HG02870 (cell line): ENCODE measurements at regions not wholly inside any gene's neighbourhood (a gene's known extent, or its start where the extent isn't known, plus 50 kb on each side); places are given as distances from the start of the nearest gene placed in this dataset.
"Not testable (repeated sequence)": the region's sequence is repeated elsewhere in the genome, so short reads cannot be mapped to it uniquely, and the experiment has no call there.

Source experiments
- ATAC-seq: cut with Tn5 transposase; IDR thresholded peaks from one replicate; pipeline ENCODE4 v1.9.1; 2021; ENCODE audit warnings: mild to moderate bottlenecking, moderate library complexity; ENCODE audit not compliant: unreplicated experiment

DNA sequence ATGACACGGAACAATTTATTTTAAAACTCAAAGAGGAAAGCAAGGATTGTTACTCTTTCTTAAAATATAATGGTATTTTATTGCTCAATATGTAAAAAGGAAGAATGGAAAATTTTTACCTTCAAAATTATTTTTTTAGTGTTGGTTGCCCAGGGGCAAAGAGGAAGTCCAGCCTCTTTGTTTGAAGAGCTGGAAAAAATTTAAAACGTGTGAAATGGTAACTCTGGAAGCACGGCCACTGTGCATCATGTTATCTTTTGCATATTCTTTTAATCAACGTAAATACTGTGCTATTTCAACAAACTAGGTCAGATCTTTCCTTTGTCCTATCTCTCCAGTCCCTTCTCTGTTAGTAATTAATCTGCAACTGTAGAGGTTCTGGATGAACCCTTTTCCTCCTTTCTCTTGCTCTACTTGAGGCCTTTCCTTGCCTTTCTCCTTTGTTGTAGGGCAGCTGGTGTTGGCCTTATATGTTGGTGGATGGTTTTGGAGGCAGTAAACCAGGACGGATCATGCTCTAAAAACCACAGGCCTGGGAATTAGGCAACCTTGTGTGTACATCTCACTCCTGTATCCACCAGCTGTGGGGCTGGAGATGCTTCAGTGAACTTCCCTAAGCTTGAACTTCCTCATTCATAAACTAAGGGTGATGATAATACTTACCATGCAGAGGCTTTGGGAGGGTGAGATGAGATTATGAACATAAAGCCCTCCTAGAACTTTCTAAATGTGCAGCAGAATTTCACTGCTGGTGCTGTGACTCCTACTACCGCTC, 143.3 kb downstream of the PRL start:
- ATAC-seq = no peak

DNA sequence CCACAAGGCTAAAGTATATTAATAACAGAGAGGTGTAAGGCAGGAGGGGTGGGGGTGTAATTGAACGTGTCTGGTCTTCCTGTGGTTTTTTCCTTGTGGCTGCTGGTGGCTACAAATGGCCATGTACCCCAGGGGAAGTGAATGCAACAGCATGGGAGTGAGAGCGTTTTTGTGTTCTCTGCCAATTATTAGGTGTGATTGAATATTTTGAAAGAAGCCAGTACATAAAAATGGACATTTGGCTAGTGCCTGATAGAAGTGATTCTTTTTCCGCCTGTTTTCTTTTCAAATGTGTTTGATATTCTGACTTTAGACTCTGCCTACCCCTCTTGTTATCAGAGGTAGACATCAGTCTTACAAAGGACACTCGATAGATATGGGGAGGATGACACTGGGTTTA, 141.3 kb downstream of the PRL start:
- ATAC-seq = no peak

DNA sequence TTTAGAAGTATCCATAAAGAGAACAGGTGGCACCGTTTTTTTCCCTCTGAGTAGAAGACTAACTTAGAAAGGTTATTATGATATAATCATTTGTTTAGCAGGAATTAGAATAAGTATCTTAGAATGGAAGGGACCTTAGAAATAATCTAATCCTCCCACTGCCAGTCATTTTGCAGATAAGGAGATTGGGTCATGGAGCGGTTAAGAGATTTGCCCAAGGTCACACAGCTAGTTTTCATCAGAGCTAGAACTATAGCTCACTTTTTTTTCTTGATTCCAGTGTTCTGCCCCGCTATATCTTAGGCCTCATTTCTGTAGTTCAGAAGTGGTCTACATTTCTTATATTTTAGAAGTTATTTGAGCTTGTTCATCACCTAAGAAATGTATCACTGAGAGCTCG, 139.6 kb downstream of the PRL start:
- ATAC-seq = no peak

DNA sequence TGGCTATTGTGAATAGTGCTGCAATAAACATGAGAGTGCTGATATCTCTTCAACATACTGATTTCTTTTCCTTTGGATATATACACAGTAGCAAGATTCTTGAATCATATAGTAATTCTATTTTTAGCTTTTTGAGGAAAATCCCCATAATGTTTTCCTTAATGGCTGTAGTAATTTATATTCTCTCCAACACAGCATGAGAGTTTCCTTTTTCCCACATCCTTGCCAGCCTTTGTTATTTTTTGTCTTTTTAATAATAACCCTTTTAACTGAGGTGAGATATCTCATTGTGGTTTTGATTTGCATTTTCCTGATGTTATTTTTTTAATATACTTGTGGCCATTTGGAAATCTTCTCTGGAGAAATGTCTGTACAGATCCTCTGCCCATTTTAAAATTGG, 132.6 kb downstream of the PRL start:
- ATAC-seq = no peak

GRCh38 chr6:22171006-22171405, 125.8 kb downstream of the PRL start:
- not testable (repeated sequence) for ATAC-seq

DNA sequence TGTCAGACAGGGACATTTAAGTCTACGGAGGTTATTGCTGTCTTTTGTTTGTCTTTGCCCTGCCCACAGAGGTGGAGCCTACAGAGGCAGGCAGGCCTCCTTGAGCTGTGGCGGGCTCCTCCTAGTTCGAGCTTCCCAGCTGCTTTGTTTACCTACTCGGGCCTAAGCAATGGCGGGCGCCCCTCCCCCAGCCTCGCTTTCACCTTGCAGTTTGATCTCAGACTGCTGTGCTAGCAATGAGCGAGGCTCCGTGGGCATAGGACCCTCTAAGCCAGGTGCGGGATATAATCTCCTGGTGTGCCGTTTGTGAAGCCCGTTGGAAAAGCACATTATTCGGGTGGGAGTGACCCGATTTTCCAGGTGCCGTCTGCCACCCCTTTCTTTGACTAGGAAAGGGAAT, 125.0 kb downstream of the PRL start:
- not testable (repeated sequence) for ATAC-seq

- no peak for ATAC-seq
Measured at GRCh38 chr6:22173311-22173710, 123.5 kb downstream of the PRL start.

DNA sequence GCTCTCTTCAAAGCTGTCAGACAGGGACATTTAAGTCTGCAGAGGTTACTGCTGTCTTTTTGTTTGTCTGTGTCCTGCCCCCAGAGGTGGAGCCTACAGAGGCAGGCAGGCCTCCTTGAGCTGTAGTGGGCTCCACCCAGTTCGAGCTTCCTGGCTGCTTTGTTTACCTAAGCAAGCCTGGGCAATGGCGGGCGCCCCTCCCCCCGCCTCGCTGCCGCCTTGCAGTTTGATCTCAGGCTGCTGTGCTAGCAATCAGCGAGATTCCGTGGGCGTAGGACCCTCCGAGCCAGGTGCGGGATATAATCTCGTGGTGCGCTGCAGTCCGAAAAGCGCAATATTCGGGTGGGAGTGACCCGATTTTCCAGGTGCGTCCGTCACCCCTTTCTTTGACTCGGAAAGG, 116.6 kb downstream of the PRL start:
- not testable (repeated sequence) for ATAC-seq

- ATAC-seq = no peak
Measured at GRCh38 chr6:22184371-22184770, 112.5 kb downstream of the PRL start.

DNA sequence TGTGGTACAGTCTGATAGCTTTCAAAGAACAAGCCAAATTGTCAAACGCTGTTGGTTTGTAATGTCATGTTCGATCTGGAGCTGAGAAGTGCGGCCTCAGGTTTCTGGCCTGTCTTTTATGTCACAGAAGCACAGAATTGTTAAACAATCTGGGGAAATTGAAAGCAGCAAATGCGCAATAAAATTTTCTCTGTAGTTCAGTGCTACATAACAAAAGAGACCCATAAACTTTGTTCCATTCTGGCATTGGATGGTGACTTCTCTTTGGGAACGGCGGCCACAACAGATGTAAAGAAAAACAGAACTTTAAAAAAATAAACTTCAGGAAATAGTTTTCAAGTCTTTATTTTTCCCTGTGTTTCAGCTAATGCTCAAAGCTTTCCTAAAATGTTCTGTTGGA, 106.9 kb downstream of the PRL start:
- no peak for ATAC-seq

- ATAC-seq = peak; percentile 93
Measured at GRCh38 chr6:22194188-22194921, 102.5 kb downstream of the PRL start.

DNA sequence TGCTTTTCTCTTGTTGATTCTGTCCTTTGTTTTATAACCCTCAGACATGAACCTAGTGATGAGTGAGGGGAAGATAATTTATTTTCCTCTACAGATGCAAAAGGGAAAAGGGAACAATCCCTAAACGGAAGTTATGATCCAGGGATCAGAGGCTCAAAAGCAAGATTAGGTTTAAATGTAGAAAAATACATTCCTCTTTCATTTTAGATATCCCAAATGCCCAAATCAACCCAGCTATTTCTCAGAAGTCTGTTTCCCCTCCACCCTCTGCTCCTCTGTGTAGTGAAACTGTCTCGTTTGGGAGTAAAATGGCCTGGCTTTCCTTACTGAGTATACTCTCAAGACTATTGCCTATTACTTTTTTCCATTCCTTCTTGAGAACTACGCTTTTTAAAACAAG, 97.1 kb downstream of the PRL start:
- ATAC-seq = no peak

DNA sequence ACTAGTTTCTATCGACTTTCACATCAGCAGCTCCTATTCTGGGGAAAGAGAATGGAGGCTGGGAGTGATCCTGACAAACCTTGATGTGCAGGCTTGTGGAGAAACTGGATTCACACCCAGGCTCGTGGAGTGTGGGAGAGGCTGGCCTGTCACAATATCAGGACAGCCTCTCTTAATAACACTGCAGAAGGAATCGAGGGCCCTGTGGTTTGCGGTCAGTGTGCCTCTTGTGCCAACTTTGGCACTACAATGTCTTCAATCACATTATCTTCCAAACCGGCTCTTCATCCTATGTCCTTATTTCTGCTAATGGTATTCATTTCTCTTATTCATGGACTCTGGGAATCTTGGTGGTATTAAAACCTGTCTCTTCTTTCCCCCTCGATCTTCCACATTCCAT, 92.7 kb downstream of the PRL start:
- no peak for ATAC-seq

DNA sequence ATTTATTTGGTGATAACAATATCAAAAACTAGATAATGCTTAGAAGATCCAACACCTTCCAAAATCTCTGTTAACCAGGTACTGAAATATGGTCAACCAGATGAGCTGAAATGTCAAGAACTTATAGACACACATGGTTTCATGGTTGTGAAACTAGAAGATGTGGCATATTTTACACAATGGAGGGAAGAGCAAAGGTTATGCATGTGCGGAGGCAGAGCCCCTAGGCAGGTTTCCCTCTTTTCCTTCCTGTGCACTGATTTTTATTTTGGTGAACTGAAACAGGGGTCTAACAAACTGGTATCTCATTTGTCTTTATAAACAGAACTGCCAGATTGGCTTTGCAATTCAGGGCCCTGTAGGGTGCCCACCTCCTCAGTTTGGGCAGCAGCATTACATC, 91.6 kb downstream of the PRL start:
- no peak for ATAC-seq

DNA sequence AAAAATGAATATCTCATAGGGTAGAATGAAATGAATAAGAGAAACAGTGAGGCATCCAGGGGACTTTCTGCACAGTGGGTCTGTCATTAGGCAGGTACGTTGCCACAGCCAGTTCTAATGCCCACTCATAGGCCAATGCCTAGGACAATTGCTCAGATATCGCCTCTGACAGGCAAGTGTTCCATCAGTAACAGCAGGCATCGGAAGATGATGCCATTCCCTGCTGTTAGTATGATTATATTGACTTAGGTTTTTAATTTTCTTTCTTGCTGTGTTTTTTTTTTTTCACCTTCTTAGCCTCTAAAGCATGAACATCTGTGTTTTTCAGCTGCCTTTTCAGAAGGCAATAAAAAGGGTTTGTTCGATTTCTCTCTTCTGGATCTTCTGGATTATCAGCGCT, 90.7 kb downstream of the PRL start:
- no peak for ATAC-seq

- no peak for ATAC-seq
Measured at GRCh38 chr6:22208026-22208425, 88.8 kb downstream of the PRL start.

GRCh38 chr6:22214314-22214713, 82.5 kb downstream of the PRL start:
- no peak for ATAC-seq

- ATAC-seq = not testable (repeated sequence)
Measured at GRCh38 chr6:22215474-22215873, 81.4 kb downstream of the PRL start.

- no peak for ATAC-seq
Measured at GRCh38 chr6:22218410-22218809, 78.4 kb downstream of the PRL start.

- no peak for ATAC-seq
Measured at GRCh38 chr6:22219925-22220324, 76.9 kb downstream of the PRL start.

- no peak for ATAC-seq
Measured at GRCh38 chr6:22221211-22221610, 75.6 kb downstream of the PRL start.

DNA sequence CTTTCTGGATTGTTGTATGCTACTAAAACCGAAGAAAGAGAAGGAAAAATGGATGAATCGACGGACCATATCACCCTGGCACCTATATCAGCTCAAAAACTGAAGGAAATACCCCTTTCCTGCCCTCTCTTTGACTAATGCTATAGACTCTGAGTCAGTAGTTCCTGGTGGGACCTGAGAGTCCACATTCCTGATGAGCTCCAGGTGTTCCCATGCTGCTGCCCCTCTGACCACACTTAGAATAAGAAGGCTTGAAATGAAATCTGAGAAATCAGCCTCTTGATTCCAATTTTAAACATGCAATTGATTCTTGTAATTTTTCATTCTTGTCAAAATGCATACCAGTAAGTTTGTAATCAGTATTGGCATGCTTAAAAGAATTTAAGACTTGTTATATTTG, 75.2 kb downstream of the PRL start:
- no peak for ATAC-seq

- ATAC-seq = no peak
Measured at GRCh38 chr6:22222469-22222868, 74.4 kb downstream of the PRL start.
